LoVo (cell line): ENCODE measurements at regions not wholly inside any gene's neighbourhood (a gene's known extent, or its start where the extent isn't known, plus 50 kb on each side); places are given as distances from the start of the nearest gene placed in this dataset.
A peak's percentile ranks its signal among the peaks of the same experiment; 100 is the strongest.

Experiments used
- DNase-seq: peaks from one replicate; pipeline ENCODE4 v3.0.0-alpha.2; 2016; ENCODE audit warnings: low spot score

DNA sequence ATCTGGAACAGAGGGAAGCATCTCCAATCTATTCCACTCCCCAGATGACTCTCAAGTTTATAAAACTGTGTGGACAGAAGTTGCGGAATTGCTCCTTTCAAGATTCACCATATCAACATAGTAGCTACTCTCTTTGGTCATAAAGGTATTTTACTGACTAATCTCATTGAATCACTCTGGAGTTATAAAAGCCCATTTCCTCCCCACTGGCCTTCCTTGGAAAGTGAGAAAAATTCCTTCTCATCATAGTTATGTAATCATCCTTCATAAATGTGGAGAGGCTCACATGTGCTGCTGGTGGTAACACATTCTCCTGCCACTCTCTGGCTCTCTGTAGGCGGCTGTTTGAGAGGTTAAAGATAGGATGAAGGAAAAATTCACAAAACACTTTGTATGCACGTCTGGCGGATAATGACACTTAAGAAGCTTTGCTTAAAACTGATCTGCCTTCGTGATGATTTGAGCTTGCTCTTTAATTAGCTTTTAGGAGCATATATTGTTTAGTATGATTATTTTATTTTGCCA lies 1034.0 kb upstream of the EEF2KMT start:
- no peak for DNase-seq

DNA sequence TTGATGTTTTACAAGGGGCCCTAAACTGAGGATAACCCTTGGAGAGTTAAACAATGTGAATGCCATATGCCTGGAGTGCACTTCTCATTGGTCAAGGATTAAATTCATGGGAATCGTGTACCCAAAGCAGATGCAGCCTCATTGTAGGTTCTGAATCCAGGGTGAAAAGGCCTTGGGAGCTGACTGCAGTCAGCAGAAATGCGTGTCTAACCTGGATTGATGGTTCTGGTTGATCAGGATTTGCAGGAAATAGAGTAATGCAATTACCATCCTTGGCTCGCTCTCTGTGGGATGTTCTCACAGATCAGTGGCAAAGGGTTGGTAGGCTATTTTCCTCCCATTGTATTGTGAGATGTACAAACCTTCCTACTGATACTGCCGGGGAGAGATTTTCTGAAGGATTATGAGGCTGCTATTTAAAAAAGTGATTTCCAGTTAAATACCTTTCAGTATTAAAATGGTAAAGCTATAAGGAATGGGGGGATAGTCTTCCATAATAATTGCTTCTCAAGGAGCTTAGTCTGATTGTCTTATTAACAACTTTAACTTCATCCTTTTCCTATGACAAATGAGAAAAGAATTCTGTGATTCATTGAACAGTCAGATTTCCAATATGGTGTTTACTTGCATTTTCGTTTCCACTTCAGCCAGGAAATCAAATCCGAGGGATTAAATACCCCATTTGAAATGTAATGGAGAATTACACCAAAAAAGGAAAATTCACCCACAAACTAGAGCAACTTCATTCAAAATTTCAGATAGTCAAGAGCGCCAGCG lies 1028.1 kb upstream of the EEF2KMT start:
- DNase-seq = no peak

DNA sequence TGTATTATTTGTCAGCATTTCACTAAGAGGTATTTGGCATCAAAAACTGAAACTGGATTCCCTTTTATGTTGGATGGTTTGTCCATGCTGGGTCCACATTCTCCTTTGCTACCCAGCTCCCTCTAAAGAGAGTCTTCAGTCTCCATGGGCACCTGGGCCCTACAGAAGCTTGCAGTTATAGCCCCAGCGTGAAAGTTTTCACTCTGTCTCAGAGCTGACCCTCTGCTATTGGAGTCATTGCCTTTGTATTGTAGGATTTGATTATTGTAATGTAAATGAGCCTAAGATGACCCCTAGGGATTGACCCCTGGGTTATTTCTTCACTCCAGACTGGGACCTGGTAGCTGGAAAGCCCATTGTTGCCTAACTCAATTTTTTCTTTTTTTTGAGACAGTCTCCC lies 1026.5 kb upstream of the EEF2KMT start:
- no peak for DNase-seq

DNA sequence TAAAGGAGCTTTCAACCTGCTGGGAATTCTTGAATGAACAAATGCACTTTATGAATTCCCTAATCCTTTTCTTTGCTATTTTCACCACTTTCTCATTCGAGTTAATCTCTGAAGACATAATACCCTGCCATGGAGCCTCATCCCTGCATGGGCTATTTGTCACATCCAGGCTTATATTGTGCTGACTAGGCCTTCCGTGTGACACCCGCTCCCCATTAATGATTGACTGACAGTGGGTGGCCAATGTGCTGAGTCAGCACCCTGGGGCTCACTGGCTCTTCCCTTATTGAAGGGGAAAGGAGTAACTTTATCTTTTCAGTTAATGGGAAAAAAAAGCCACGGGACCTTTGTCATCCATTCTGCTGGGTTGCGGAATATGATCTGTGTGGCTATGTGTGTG lies 1024.8 kb upstream of the EEF2KMT start:
- DNase-seq = no peak

DNA sequence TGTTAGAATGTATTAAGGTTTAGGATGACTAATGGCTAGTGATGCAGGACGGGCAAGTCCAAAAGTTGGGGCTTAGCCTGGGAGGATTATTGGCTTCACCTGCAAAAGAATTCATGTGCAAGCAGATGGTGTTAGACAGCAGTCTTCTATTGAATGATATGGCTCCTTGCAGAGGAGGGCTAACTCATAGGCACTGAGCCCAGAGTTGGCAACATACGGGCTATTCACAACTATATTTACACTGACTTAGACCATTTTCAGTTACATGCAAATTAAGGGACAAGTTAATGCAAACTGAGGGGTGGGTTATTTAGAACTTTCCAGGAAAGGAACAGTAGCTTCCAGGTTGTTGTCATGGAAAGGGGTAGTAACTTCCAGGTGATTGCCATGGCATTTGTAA lies 1017.1 kb upstream of the EEF2KMT start:
- DNase-seq = no peak

DNA sequence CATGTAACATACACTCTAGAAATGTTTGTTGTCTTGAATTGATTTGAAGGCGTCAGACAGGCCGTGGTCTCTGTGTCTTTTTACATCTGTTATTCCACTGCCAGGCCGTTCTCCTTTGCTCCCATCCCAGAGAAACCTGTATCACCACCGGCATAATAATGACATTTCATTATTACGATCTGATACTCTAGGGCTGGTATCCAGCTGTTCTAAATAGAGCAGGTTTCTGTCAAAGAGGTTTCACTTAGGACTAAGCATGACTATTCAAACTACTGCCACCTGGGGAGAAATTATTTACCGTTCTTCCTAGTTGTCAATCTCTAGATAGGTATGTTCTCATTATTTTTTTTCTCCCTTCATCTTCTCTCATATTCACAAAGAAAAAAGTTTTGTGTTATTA lies 1016.2 kb upstream of the EEF2KMT start:
- no peak for DNase-seq

DNA sequence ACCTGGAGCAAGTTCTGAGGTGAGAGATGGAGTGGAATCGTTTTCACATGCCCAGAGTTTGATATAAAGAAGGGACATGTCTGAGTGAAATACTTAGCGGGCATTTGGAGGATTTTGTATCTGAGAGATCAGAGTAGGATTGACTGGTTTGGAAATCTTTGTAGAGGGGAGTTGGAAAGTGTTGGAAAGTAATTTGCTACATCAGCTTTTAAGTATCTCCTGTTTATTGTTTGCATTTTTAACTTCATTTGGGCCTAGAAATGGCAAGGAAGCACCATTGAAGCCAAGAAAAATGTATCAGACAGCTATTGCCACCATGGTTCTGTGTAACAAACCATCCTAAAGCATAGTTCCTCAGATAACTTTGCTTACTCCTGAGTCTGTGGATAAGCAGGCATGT lies 1015.1 kb upstream of the EEF2KMT start:
- DNase-seq = no peak

DNA sequence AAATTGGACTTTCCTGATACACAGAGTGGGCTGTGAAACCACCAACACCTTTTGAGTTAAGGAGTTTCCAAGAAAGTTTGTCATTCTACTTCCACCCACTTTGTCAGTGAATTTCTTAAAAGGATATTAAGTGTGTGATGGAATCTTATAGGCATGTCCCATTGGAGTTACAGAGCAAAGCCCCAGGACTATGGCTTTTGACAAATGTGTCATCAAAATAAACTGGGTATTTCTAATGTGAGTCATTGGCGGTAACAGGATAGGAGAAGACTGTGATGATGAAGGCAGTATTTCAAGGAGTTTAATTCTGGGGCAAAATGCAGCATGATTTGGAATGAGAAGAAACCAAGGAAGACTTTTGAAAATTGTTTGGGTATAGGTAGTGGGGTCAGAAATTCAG lies 1013.8 kb upstream of the EEF2KMT start:
- DNase-seq = no peak

DNA sequence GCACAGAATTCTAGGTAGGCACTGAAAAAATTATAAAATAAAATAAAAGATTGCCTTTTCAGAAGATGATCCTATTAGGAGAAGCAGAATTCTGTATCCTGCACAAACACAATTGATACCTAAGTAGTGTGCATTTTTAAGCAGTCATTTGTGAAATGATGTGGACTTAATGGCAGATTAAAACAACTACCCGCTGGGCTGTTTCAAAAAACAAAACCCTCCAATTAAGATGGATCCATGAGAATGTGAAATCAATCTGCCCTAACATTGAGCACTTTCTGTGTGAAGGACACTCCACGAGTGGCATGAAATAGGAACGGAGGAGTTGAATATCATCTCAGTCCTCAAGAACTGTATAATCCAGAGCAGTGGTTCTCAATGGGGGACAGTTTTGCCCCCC lies 1012.8 kb upstream of the EEF2KMT start:
- DNase-seq = no peak

DNA sequence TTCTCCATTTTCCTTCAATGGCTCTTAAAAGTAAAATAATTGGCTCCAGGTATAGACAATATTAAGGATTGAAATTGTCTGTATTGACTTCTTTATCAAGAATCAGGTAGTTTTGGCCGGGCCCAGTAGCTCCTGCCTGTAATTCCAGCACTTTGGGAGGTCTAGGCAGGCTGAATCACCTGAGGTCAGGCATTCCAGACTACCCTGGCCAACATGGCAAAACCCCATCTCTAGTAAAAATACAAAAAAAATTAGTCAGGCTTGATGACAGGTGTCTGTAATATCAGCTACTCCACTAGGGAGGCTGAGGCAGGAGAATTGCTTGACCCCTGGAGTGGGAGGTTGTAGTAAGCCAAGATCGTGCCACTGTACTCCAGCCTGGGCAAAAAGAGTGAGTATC lies 1008.5 kb upstream of the EEF2KMT start:
- no peak for DNase-seq

DNA sequence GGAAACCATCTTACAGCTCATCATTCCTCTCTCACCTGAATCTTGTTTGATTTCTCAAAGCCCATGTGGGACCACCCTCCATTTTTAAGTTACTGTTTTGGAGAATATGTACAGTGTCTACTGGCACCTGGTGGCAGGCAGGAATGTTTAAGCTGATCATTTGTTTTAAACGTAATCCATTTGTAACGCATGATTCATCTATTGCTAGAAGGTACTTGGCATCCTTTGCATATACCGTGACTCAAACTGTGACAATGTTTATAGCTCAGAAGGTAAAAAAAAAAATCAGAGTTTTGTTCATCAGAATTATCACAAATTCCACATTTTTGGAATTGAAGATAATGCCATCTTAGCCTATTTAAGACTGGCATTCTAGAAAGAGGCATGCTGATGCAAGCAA lies 1007.5 kb upstream of the EEF2KMT start:
- no peak for DNase-seq

DNA sequence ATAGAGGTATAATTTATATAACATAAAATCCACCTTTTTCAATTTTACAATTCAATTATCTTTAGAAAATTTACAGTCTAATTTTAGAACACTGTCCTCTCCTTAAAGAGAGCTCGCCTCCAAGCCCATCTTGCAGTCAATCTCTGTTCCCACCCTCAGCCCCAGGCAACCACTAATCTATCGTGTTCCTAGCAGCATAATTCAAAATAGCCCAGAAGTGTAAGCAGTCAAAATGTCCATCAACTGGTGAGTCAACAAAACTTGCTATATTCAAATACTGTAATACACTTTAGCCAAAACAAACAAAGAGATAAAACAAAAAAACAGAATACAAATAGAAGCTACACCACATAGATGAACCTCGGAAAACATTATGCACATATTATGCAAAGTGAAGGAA lies 1006.8 kb upstream of the EEF2KMT start:
- no peak for DNase-seq

DNA sequence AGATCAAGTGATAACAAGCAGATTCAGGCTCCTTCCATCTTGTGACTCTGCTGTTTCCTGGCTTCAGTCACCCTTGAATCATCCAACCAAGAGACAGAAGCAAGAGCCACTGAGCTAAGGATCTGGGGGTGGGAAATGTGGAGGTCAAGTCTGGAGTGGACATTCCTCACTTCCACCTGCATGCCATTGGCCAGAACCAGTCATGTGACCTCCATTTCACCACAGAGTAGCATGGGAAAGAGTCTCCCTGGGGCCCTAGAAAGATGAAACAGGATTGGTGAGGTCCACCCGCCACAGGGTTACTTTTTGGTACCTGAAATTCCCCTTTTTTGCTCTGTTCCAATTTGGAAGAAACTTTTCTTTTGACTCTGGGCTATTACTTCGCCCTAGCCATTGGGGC lies 1006.0 kb upstream of the EEF2KMT start:
- no peak for DNase-seq

DNA sequence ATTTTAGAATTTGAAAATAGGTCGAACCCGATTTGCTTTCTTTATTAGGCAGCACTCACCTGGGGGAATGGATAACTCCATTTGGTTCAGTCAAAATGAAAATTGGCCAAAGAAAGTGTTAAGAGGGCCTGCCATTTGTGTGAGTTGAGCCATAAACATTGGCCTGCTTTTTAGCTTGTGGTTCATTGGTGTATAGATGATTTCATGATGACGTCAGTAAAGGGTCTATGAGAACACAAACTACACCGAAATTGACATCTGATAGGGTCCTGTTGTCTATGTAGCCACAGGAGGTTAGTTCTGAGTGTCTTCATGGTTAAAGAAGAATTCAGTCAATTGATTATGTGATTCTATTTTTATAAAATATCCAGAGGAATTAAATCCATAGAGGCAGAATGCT lies 1001.5 kb upstream of the EEF2KMT start:
- DNase-seq = no peak

DNA sequence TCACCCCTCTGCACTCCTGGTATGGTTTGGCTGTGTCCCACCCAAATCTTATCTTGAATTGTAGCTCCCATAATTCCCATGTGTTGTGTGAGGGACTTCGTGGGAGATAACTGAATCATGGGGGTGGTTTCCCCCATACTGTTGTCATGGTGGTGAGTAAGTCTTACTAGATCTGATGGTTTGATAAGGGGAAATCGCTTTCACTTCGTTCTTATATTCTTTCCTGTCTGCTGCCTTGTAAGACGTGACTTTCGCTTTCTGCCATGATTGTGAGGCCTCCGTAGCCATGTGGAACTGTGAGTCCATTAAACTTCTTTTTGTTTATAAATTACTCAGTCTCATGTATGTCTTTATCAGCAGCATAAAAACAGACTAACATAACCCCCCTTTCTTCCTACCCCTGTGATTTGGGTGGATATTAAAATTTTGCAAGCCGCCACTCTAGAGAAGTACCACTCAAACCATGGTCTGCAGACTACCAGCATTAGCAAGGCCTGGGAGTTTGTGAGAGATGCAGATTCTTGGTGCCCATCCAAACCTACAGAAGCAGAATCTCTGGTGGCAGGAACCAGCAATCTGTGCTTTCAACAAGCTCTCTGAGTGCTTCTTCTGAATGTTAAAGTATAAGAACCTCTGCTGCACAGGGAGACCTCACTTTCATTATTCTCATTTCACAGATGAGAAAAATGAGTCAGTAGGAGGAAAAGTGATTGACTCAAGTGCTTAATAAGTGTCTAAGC lies 999.5 kb upstream of the EEF2KMT start:
- DNase-seq = no peak

DNA sequence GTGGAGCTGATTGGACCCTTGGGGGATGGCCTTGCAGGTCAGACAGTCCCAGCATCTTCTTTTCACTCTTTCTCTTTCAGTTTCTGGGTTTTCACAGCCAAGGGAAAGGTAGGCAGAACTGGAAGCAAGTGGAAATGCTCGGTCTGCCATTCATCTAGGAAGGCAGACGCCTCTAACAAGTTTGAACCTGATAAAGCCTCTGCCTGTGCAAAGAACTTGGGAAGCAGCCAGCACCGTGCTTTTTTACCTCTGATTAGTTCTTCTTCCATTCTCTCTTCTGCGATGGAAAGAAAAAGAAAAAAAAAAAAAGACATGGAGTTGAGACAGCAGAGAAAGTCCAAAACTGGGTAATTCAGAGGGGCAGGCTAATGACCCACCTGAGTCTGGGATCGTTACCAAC lies 997.8 kb upstream of the EEF2KMT start:
- DNase-seq = no peak

DNA sequence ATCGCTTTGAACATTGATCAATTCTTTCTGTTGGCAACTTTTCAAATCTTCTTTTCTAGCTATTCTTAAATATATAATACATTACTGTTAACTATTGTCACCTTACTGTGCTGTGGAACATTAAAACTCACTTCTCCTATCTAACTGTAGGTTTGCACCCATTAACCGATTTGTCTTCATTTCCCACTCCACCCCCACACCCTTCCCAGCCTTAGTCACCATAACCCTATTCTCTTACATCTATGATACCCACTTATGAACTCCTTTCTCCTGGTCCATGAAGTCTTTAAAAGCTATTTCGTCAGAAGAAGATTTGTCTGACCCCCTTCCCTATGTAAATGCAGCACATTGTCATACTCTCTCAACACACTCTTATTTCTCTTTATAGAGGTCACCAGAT lies 993.4 kb upstream of the EEF2KMT start:
- no peak for DNase-seq

DNA sequence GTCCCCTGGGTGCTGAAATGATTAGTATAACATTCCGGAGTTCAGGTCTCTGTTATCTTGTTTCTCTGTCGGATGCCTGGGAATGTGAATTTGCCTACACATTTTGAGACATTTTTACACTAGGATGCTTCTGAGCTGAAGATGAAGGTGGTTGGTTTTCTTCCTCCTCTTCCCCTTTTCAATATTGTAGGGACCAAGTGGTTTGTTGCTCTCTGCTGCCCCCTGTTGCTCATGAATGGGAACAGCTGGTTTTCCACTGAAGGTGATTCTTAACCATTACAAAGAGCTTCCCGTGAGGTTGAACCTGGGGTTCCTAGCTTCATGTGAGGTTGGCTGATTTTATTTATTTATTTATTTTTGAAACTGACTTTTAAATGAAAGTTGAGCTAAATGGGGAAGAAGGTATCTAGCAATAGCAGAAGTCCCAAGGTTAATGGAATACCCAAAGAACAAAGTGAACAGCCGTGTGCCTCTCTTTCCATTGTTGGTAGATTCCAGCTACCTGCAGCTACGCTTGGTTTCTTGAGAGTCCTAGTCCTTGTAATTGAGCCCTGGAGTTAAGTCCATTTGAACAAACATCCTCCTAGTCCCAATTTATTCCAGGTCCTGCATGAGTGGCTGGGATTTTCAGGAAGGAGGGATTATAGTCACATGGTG lies 983.9 kb upstream of the EEF2KMT start:
- peak; percentile 26 for DNase-seq

DNA sequence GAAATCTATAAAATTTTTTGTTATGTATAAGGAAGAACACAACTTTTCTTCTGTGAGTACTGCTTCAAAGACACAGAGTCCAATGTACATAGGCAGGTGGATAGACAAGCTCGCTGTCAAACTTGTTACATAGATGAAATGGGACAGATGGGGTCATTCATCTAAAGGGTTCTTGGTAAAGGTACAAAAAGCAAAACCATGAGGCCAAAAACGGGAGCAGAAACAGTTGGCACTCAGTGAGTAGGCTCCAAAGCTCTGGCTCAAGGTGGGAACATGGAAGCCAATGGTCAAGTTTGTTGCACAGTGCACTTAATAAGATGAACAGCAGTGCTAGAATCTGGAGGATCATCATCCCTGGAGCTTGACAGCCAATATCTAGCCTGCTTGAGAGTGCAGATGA lies 979.0 kb upstream of the EEF2KMT start:
- no peak for DNase-seq

DNA sequence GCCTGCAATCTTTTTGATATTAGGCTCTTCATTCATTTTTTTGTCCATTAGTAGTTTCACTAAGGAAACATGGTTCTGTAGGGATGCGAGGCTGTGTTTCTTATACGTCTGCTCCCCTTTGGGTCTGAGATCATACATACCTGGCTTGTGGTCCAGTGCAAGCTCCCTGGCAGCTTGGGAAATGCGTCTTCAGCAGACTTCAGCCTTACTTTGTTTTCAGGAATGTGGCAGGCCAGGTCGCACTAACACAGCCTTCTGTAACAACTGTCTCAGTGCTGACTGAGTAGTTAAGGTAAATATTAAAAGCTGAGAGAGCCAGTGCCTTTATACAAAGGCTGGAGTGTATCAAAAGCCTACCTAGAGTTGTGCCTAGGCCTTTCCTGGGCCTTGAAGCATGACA lies 970.5 kb upstream of the EEF2KMT start:
- no peak for DNase-seq

DNA sequence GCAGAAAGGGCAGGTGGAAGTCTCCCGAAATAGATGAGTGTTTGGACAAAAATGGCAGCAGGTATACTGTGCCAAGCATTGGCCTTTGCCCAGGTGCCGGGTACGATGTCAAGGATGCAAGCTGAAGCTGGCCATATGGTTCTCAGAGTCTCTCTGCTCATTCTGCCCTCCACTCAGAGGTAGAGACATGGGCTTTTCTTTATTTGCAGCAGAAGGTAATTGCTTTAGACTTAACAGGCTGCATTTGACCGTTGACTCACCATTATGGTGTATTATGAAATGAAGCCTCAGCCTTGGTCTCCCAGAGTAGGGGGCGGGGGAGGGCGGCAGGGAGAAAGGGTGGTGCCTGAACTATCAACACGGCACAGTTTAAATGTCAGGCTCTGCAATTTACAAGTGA lies 969.1 kb upstream of the EEF2KMT start:
- DNase-seq = no peak

DNA sequence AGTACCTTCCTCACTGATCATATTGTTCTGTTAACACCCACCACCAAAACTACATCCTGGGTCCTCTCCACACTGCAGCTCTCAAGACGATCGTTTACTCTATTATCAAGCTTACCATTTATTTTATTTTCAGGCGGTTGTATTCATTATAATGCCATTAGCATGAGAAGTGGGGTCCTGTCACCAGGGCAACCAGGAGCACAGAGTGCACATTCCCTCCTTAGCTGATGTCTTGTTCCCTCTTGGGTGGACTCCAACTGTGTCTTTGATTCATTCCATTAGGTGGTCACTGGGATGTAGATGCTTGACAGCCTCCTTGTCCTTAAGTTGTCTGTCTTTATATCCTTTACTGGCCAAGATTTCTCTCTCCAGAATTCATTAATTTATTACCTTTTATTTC lies 965.9 kb upstream of the EEF2KMT start:
- DNase-seq = no peak

DNA sequence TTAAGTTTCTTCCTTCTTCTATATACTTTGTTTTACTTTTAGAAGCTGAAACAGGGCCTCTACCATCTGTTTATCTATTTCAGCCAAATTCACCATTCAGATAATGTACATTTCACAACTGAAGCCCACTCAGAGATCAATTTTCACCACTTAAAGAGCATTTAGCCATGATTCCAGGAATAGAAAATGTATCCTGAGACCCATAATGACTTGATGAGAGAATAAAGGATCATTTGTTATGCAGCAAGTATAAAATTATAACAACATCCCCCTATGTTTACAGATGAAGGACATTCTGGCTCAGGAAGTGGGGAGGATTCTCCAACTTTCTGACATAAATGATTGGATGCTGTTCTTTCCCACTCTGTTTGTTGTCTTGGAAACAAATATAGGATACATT lies 962.1 kb upstream of the EEF2KMT start:
- no peak for DNase-seq
